GM21529 (cell line): ENCODE measurements at regions not wholly inside any gene's neighbourhood (a gene's known extent, or its start where the extent isn't known, plus 50 kb on each side); places are given as distances from the start of the nearest gene placed in this dataset.
A peak's percentile ranks its signal among the peaks of the same experiment; 100 is the strongest.
"Not testable (repeated sequence)": the region's sequence is repeated elsewhere in the genome, so short reads cannot be mapped to it uniquely, and the experiment has no call there.

Experiments used
- ATAC-seq: cut with Tn5 transposase; IDR thresholded peaks from one replicate; pipeline ENCODE4 v1.9.1; 2021; ENCODE audit not compliant: unreplicated experiment

DNA sequence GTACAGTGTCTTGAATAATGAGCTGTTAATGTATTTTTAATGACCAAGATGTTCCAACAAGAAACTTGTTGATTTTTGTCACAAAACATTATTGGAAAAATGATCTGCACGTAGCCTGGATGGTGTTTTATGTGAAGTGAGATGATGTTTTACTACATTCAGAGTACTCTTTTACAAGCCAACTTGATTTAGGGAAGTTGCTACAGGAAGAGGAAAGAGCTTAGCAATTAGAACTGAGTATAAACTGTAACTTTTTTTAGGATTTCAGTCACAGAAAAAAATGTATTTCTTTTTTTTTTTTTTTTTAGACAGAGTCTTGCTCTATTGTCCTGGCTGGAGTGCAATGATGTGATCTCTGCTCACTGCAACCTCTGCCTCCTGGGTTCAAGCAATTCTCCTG is 113.6 kb upstream of the ADRA1B start:
- no peak for ATAC-seq

DNA sequence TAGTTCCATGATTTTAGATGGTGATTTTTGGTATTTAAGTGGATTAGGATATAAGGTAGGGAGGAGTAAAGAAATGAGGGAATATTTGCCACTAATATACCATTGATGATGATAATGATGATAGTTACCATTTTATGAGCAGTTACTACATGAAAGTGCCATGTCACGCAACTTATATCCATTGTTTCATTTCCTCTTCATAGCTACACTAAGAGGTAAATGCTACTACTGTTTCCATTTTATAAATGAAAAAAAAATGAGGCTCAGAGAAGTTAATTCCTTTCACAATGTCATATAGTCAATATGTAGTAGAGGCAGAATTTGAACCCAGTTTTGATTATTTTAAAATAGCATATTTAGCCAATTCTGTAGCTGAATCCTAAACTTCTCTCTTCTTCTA is 112.2 kb upstream of the ADRA1B start:
- no peak for ATAC-seq

DNA sequence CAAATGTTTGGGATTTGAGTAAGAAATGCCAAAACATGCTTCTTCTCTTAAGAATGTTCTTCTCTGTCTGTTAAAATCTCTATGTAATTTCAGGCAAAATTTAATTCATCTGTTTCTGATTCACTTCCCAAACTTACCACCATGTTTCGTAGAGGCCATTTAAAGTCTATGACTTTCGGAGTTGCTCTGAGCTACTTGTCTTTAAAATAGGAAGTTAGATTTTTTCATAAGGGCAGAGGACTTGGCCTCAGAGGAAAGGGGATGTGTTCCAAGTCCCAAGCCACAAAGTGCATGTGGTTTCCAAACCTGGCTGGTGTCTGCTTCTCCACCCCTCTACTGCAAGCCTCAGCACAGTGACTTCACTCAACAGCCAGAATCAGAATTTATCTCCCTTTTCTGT is 111.3 kb upstream of the ADRA1B start:
- no peak for ATAC-seq

DNA sequence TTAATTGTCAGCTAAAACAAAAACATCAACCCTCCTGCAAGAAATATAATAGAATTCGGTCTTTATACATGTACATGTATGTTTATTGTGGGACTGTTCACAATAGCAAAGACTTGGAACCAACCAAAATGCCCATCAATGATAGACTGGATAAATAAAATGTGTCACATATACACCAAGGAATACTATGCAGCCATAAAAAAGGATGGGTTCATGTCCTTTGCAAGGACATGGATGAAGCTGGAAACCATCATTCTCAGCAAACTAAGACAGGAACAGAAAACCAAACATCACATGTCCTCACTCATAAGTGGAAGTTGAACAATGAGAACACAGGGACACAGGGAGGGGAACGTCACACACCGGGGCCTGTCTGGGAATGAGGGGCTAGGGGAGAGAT is 109.1 kb upstream of the ADRA1B start:
- ATAC-seq = not testable (repeated sequence)

DNA sequence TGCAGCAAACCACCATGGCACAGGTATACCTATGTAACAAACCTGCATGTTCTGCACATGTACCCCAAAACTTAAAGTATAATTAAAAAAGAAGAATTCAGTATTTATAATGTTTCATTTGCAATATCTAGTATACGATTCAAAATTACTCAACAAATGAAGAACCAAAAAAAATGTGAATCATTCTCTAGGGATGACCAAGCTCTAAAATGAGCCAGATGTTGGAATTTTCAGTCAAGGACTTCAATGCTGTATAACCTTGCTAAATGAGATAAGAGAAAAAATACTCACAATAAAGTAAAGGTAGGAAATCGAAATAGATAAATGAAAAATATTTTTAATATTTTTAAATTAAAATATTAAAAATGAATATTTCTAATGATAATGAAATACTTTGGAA is 108.7 kb upstream of the ADRA1B start:
- ATAC-seq = no peak

DNA sequence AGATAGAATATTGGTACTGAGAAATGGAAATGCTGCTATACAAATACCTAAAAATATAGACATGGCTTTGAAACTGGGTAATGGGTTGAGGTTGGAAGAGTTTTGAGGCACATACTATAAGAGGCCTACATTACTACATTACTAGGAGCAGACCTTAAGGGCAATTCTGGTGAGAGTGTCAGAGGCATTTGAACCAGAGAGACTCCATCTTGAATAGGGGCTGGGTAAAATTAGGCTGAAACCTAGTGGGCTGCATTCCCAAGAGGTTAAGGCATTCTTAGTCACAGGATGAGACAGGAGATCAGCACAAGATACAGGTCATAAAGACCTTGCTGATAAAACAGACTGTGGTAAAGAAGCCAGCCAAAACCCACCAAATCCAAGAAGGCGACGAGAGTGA is 104.6 kb upstream of the ADRA1B start:
- no peak for ATAC-seq

DNA sequence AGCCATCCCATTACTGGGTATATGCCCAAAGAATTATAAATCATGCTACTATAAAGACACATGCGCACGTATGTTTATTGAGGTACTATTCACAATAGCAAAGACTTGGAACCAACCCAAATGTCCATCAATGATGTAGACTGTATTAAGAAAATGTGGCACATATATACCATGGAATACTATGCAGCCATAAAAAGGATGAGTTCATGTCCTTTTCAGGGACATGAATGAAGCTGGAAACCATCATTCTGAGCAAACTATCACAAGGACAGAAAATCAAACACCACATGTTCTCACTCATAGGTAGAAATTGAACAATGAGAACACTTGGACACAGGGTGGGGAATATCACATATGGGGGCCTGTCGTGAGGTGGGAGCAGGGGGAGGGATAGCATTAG is 103.5 kb upstream of the ADRA1B start:
- not testable (repeated sequence) for ATAC-seq

DNA sequence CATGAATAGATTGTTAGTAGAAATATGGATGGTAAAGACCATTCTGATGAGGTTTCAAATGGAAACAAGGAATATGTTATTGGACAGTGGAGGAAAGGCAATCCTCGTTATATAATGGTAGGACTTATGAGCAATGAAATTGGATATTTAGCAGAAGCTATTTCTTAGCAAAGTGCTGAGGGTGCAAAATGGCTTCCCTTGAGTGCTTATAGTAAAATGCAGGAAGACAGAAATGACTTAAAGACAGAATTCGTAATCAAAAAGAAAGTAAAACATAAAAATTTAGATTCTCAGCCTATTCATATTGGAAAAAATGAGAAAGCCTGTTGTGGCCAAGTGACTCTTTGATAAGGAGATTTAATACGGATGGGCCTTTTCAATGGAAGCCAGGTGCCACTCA is 102.1 kb upstream of the ADRA1B start:
- no peak for ATAC-seq

DNA sequence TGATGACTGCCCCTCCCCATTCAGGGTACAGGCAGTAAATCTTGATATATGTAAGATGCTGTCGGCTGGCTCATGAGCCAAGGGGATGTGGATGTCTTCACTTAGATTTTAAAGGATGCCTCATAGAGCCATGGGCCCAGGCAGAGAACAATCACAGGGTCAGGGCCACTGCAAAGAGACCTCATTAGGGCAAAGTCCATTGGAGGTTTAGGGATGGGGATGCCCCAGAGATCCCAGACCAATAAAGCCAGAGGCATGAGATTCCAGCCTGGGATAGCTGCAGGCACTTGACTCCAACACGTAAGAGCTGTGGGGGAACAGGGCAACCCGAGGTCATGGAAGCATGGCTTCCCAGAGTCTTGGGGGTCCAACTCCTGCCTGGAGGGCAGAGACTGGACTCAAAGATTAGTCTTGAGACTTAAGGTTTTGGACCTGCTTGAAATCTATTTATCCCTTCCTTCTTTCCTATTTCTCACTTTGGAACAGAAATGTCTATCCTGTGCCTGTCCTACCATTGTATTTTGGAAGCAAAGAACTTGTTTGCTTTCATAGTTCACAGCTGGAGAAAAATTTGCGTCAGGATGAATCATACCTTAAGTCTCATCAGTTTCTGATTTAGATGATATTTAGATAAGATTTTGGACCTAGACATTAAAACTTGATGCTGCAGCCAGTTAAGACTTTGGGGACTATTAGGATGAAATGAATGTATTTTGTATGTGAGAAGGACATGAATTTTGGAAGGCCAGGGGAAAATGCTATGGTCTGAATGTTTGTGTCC is 101.3 kb upstream of the ADRA1B start:
- ATAC-seq = no peak

DNA sequence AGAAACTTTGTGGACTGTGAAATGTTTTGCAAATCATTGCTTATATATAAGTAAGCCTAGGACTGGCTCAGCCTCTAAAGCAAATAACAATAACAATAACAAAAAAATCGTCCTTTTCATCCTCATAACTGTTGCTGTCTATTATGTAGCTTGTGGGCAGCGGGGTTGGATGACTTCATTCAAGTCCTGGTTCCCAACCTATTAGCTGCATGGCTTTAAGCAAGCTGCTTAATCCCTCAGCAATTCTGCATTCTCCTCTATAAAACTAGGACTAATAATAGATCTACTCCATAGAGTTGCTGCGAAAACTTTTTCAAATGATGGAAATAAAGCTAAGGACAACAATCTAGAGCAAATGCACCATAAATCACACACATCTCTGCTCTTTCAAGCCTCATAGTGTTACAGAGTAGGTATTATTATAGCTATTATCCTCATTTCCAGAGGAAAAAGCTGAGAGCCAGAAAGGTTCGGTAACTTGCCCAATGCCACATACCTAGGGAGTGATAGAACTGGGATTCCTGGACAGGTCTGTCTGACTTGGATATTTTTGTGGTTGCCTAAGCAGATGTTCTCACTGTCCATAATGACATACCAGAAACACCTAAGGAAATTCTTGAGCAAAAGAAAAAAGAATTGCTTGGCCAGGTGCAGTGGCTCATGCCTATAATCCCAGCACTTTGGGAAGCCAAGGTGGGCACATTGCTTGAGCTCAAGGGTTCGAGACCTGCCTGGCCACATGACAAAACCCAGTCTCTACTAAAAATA is 98.8 kb upstream of the ADRA1B start:
- ATAC-seq = no peak

DNA sequence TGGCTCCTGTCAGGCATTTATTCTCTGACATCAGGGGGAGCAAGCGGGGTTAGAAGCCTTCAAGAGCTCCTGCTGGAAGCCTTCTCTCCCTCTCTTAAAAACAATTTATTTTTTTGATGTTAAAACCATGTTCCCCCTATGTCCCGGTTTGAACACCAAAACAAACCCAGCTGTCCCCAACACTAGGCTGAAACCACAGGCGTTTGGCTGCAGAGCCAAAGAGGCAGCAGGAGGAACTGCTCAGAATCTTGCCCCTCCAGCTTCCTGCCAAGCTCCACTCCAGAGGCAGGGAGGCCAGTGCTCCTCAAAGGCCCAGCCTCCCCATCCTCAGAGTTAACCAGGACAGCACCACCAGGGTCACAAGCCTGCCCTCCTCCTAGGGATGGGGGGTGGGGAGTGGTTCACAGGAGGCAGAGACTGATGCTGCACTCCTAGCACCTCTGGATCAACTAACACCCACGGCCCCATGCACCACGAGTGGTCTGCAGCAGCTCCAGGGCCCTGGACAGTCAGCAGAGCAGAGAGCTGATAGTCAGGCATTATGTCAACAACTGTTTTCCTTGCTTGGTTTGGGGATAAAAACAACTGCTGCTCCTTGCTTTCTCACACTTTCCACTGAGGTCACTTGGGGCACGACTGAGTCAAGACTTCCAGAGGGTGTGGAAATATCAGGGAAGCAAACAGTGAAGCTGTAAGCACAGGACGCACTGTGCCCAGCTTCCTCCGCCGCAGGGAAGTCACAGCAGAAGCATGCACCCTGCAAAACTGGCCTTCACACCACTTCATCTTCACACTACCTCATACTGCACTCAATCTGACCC is 96.5 kb upstream of the ADRA1B start:
- no peak for ATAC-seq

DNA sequence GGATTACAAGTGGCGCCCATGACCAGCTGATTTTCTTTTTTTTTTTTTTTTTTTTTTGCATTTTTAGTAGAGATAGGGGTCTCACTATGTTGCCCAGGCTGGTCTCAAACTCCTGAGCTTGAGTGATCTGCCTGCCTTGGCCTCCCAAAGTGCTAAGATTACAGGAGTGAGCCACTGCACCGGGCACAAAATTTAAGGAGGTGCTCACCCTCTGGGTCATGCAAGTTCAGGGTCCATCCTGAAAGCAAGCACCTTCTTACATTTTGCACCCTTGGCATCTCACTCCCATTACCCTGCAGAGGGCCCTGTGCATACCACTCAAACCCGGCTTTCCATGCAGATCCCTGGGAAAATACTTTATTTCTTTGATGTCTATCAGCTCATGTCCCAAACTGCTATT is 95.6 kb upstream of the ADRA1B start:
- ATAC-seq = no peak

DNA sequence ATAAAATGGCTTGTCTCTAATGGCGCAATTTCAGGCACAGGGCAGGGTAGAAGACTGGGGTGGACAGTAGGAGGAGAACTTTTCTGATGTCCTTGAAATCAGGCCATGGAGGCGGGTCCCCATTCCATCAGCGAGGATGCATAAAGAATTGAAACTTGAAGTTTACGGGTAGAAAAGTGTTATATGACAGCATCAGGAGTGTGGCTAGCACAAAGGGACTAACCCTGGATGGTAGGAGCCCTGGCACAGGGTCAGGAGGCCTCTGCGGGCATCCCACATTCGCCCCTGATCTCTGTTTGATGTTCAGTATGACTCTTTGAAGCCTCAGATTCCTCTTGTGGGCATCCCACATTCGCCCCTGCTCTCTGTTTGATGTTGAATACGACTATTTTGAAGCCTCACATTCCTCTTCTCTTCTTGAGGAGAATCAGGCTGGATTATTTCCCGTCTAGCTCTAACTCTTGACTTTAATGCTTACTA is 94.8 kb upstream of the ADRA1B start:
- no peak for ATAC-seq

DNA sequence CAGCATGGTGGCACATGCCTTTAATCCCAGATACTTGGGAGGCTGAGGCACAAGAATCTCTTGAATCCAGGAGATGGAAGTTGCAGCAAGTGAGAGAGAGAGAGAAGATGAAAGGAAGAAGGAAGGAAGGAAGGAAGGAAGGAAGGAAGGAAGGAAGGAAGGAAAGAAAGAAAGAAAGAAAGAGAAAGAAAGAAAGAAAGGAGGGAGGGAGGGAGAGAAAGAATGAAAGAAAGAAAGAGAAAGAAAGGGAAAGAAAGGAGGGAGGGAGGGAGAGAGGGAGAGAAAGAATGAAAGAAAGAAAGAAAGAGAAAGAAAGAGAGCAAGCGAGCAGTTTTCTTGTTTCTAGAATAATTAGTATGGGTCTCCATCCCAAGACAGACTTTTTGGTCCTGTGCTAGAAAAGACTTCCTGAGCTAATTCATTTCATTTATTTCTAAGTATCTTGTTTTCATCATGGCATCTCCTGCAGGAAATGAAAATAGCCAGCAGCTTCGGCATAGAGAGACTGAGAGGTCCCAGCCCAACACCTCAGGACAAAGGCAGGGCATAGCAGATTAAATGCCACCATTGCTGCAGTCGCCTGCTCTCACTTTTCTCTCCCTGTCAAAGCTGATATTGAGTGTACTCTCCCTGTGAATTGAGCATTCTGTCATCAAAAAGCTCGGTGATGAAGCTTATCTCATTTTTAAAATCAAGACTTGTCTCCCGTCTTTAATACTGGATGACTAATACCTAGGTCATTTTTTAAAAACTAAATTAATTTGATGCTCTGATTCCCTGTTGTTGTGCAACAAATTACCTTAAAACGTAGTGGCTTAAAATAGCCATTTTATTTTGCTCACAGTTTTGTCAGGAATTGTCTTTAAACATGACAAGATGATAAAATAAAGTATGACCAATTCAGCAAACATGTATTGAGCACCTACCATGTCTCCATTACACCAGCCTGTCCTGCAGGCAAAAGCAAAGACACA is 91.8 kb upstream of the ADRA1B start:
- no peak for ATAC-seq

DNA sequence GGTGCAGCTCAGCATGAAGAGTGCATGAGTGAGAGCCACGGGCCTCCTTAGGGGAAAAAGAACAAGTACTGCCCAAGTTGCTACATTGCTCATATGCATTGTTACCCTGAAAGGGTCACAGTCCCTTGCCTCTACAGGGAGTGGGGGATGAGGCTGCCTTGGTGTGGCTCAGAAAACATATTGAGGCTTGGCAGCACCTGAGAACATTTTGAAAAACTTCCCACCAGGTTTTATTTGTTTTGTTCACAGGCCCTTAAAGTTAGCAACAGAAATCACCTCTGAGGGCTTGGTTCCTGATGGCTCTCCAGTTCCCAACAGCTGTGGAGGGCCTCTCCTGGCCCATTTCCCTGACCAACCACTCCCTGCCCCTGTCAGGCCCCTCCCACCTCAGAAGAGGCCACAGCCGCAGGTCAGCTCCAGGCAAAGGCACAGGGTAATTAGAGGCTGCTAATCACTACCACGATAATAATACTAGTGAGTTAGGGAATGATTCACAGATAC is 90.7 kb upstream of the ADRA1B start:
- no peak for ATAC-seq

DNA sequence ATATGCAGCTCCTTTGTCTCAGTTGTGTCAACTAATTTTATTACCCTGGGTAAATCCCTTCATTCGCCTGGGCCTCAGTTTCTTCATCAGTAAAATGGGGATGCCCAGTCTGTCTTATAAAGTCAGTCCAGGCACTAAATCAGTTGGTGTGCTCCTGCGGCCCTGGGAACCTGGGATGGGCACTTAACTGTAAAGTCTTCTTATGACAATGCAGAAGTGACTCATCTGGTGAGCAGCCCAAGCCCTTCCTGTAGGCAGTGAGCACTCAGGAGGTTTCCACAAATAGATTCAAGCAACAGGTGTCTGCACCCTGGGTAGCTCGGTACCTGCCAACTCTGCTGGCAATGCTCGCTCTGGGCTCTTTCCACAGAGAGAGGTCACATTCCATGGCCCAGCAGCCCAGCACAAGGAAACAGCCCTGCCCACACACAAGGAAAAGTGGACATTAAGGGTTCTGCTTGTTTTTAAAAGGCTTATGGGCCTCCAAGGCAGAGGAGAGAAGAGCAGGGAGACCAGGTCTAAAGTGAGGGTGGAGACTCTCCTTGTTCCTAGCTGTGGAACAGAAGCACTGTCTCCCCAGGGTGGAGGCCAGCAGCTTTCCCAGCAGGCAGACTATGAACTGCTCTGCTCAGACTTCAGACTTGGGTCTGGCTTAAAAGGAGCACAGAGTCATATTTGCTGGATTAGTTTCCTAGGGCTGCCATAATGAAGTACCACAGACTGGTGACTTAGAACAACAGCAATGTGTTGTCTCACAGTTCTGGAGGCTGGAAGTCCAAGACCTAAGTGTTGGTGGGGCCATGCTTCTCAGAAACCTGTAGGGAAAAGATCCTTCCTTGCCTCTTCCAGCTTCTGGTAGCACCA is 89.7 kb upstream of the ADRA1B start:
- peak; percentile 98 for ATAC-seq

DNA sequence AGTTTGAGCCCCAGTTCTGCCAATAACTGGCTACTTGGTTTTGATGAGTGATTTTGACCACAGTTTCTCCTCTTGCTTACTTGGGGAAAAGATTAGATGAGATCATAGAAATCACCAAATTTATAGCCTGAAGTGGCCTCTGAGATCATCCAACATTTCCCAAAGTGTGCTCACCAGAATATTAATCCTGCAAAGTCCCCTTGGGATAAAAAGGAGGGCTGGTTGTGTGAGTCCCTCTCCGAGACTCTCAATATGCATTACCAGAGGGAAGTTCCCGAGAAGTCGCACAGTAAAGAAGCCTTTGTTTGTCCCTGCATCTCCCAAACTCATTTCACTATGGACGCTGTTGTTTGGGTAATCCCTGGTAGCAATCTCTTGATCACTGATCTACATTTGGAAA is 88.4 kb upstream of the ADRA1B start:
- ATAC-seq = no peak

DNA sequence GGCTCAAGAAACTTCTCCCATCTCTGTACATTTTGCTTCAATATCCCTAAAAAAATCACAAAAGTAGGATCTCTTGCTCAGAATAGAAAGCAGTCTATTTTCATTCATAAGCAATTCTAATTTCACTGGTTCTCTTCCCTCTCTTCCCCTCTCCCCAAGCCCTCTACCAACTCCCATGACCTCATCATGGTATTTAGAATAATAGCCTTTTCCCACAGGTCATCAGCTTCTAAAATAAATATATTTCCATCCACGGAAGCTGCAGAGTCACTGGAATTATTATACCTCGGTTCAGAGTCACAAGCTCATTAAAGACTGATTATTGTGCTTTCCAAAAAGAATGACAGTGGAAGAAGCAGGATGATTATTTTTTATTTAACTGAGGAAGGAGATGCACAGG is 84.2 kb upstream of the ADRA1B start:
- no peak for ATAC-seq

DNA sequence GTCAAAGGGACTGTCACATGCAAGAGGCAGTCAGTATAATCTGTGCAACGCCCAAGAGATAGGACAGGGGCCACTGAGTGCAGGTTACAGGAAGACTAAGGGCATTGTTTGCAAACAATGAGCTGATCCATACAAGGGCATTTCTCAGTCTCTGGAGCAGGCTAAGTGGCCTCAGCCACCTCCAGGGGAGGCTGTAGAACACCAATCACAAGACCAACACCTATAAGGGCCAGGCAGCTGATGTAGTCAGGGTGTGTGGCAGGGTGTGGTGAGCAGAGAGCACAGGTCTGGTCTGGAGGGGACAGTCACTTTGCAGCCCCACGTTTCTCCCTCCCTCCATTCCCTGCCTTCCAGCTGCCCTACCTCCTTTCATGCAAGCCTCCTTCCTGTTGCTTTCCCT is 83.2 kb upstream of the ADRA1B start:
- no peak for ATAC-seq
